HG02885 (cell line): ENCODE measurements at regions not wholly inside any gene's neighbourhood (a gene's known extent, or its start where the extent isn't known, plus 50 kb on each side); places are given as distances from the start of the nearest gene placed in this dataset.

ENCODE experiments used
- ATAC-seq: cut with Tn5 transposase; IDR thresholded peaks from one replicate; pipeline ENCODE4 v1.9.1; 2021; ENCODE audit warnings: mild to moderate bottlenecking; ENCODE audit not compliant: unreplicated experiment, poor library complexity

- ATAC-seq: no peak
Observed at GRCh38 chr13:47546391-47547225, 454.5 kb downstream of the SUCLA2 start.

- ATAC-seq: no peak
Observed at GRCh38 chr13:47545201-47546024, 455.7 kb downstream of the SUCLA2 start.

GRCh38 chr13:47539317-47539716, 461.8 kb downstream of the SUCLA2 start:
- no peak for ATAC-seq

- ATAC-seq: no peak
Observed at GRCh38 chr13:47523771-47524170, 477.3 kb downstream of the SUCLA2 start.

- no peak for ATAC-seq
Observed at GRCh38 chr13:47521890-47522487, 479.1 kb downstream of the SUCLA2 start.

GRCh38 chr13:47519626-47520025, 481.4 kb downstream of the SUCLA2 start:
- ATAC-seq: no peak

GRCh38 chr13:47518530-47518929, 482.5 kb downstream of the SUCLA2 start:
- ATAC-seq: no peak

- no peak for ATAC-seq
Observed at GRCh38 chr13:47511647-47512046, 489.4 kb downstream of the SUCLA2 start.

- ATAC-seq: no peak
Observed at GRCh38 chr13:47508527-47509228, 492.4 kb downstream of the SUCLA2 start.

GRCh38 chr13:47503475-47503874, 497.6 kb downstream of the SUCLA2 start:
- ATAC-seq: no peak

GRCh38 chr13:47502166-47502565, 498.9 kb downstream of the SUCLA2 start:
- no peak for ATAC-seq

GRCh38 chr13:47499358-47500150, 501.5 kb downstream of the SUCLA2 start:
- ATAC-seq: no peak

- ATAC-seq: no peak
Observed at GRCh38 chr13:47484548-47484947, 516.5 kb downstream of the SUCLA2 start.

GRCh38 chr13:47481536-47481935, 519.5 kb downstream of the SUCLA2 start:
- ATAC-seq: no peak

GRCh38 chr13:47480951-47481350, 520.1 kb downstream of the SUCLA2 start:
- ATAC-seq: no peak

GRCh38 chr13:47480121-47480520, 521.0 kb downstream of the SUCLA2 start:
- no peak for ATAC-seq

GRCh38 chr13:47478985-47479384, 522.1 kb downstream of the SUCLA2 start:
- no peak for ATAC-seq

GRCh38 chr13:47475441-47475948, 525.6 kb downstream of the SUCLA2 start:
- ATAC-seq: no peak

GRCh38 chr13:47474839-47475238, 526.2 kb downstream of the SUCLA2 start:
- no peak for ATAC-seq
